GM23338 (cell line): ENCODE measurements at regions not wholly inside any gene's neighbourhood (a gene's known extent, or its start where the extent isn't known, plus 50 kb on each side); places are given as distances from the start of the nearest gene placed in this dataset.

Experiments used
- ATAC-seq: fragments of 200-7000 bp; cut with Tn5 transposase; 3 replicates; pipeline ENCODE4 v1.9.1; 2020
- DNase-seq: peaks from one replicate; pipeline ENCODE4 v3.0.0-alpha.2; 2015; ENCODE audit warnings: low spot score
- H2AFZ ChIP-seq: fragments of 200-600 bp; sonication (generic); 2 replicates; pipeline ENCODE4 v1.8.0; 2016; ENCODE audit warnings: antibody characterized with exemption, mild to moderate bottlenecking, moderate library complexity
- H3F3A ChIP-seq: fragments of 200-600 bp; sonication (generic); replicated peaks from 2 replicates; pipeline ENCODE4 v1.8.0; 2017; ENCODE audit warnings: antibody characterized with exemption, mixed run types, low read depth
- H3K27ac ChIP-seq: fragments of 200-600 bp; sonication (generic); 2 replicates; pipeline ENCODE4 v1.6.1; 2016; ENCODE audit warnings: low read depth
- H3K27me3 ChIP-seq: fragments of 200-600 bp; sonication (generic); 2 replicates; pipeline ENCODE4 v1.8.0; 2016; ENCODE audit warnings: mild to moderate bottlenecking, mixed run types, moderate library complexity; ENCODE audit not compliant: insufficient read depth
- H3K36me3 ChIP-seq: fragments of 200-600 bp; sonication (generic); 2 replicates; pipeline ENCODE4 v1.8.0; 2016; ENCODE audit warnings: mild to moderate bottlenecking; ENCODE audit not compliant: insufficient read depth
- H3K4me1 ChIP-seq: fragments of 200-600 bp; sonication (generic); 2 replicates; pipeline ENCODE4 v1.8.0; 2016; ENCODE audit warnings: mild to moderate bottlenecking, moderate library complexity; ENCODE audit not compliant: insufficient read depth
- H3K4me2 ChIP-seq: fragments of 200-600 bp; sonication (generic); 2 replicates; pipeline ENCODE4 v1.7.1; 2017; ENCODE audit warnings: mixed run types
- H3K4me3 ChIP-seq: fragments of 200-600 bp; sonication (generic); 2 replicates; pipeline ENCODE4 v1.6.1; 2016; ENCODE audit warnings: mixed run types
- H3K79me2 ChIP-seq: fragments of 200-600 bp; sonication (generic); replicated peaks from 2 replicates; pipeline ENCODE4 v1.8.0; 2017; ENCODE audit warnings: mild to moderate bottlenecking; ENCODE audit not compliant: insufficient read depth
- H3K9me2 ChIP-seq: fragments of 200-600 bp; sonication (generic); 2 replicates; pipeline ENCODE4 v1.8.0; 2017; ENCODE audit not compliant: insufficient read depth
- H4K20me1 ChIP-seq: fragments of 200-600 bp; sonication (generic); replicated peaks from 2 replicates; pipeline ENCODE4 v1.8.0; 2017; ENCODE audit warnings: mild to moderate bottlenecking; ENCODE audit not compliant: insufficient read depth
- H3K27ac Mint-ChIP-seq: 2 replicates; pipeline ENCODE4 v1.8.0; 2020; ENCODE audit warnings: inconsistent platforms, mild to moderate bottlenecking, moderate library complexity, mixed read lengths
- H3K27me3 Mint-ChIP-seq: 3 replicates; pipeline ENCODE4 v1.8.0; 2022; ENCODE audit warnings: low read depth, mild to moderate bottlenecking, moderate library complexity, mixed read lengths, inconsistent platforms; ENCODE audit not compliant: insufficient read depth, poor library complexity
- H3K36me3 Mint-ChIP-seq: 3 replicates; pipeline ENCODE4 v1.8.0; 2021; ENCODE audit warnings: low read depth, mild to moderate bottlenecking, inconsistent platforms, moderate library complexity, mixed read lengths
- H3K4me1 Mint-ChIP-seq: 3 replicates; pipeline ENCODE4 v1.8.0; 2020; ENCODE audit warnings: mild to moderate bottlenecking, inconsistent platforms, mixed read lengths
- H3K4me3 Mint-ChIP-seq: 3 replicates; pipeline ENCODE4 v1.8.0; 2021; ENCODE audit warnings: moderate library complexity, mild to moderate bottlenecking, inconsistent platforms, mixed read lengths
- H3K9me3 Mint-ChIP-seq: 3 replicates; pipeline ENCODE4 v1.8.0; 2020; ENCODE audit warnings: moderate library complexity, mild to moderate bottlenecking, inconsistent platforms, mixed read lengths
- CREB1 ChIP-seq: fragments of 250-450 bp; sonication (Bioruptor Pico); IDR thresholded peaks from 2 replicates; pipeline ENCODE4 v1.5.0; 2020; ENCODE audit warnings: low read depth, mild to moderate bottlenecking, moderate library complexity
- CTCF ChIP-seq, 2 experiments: fragments of 200-600 bp in 1 of 2; sonication (generic) in 1 of 2; conservative IDR thresholded peaks; 2 replicates each; pipeline versions ENCODE4 v1.5.1 to v1.6.1; 2016 to 2017; ENCODE audit warnings: antibody characterized with exemption in 2 of 2, low read depth in 2 of 2, mild to moderate bottlenecking in 2 of 2, moderate library complexity in 1 of 2
- ETS1 ChIP-seq: IDR thresholded peaks from 2 replicates; pipeline ENCODE4 v1.6.1; 2016; ENCODE audit warnings: antibody characterized with exemption
- EZH2 ChIP-seq: fragments of 200-600 bp; sonication (generic); IDR thresholded peaks from one replicate; pipeline ENCODE4 v1.8.0; 2017; ENCODE audit warnings: antibody characterized with exemption, mild to moderate bottlenecking, low read depth; ENCODE audit not compliant: unreplicated experiment
- EZH2phosphoT487 ChIP-seq: fragments of 200-600 bp; sonication (generic); IDR thresholded peaks from one replicate; pipeline ENCODE4 v1.8.1; 2018; ENCODE audit warnings: antibody characterized with exemption; ENCODE audit not compliant: unreplicated experiment
- JUNB ChIP-seq: IDR thresholded peaks from one replicate; pipeline ENCODE4 v1.6.1; 2016; ENCODE audit warnings: antibody characterized with exemption; ENCODE audit not compliant: unreplicated experiment
- NANOG ChIP-seq: IDR thresholded peaks from 2 replicates; pipeline ENCODE4 v1.6.1; 2016; ENCODE audit warnings: antibody characterized with exemption, borderline replicate concordance
- POLR2AphosphoS5 ChIP-seq: IDR thresholded peaks from 2 replicates; pipeline ENCODE4 v1.6.1; 2016; ENCODE audit warnings: antibody characterized with exemption, low read depth
- REST ChIP-seq: IDR thresholded peaks from one replicate; pipeline ENCODE4 v1.6.1; 2018; ENCODE audit warnings: antibody characterized with exemption; ENCODE audit not compliant: unreplicated experiment
- STAT1 ChIP-seq: IDR thresholded peaks from one replicate; pipeline ENCODE4 v1.6.1; 2016; ENCODE audit warnings: antibody characterized with exemption; ENCODE audit not compliant: unreplicated experiment
- ZNF114 ChIP-seq: fragments of 250-450 bp; sonication (Bioruptor Pico); IDR thresholded peaks from 2 replicates; pipeline ENCODE4 v1.5.0; 2020; ENCODE audit warnings: mild to moderate bottlenecking, moderate library complexity
- ZNF331 ChIP-seq: fragments of 250-450 bp; sonication (Bioruptor Pico); IDR thresholded peaks from 2 replicates; pipeline ENCODE4 v1.5.0; 2020; ENCODE audit warnings: low read depth, mild to moderate bottlenecking, moderate library complexity
- ZNF462 ChIP-seq: fragments of 250-450 bp; sonication (Bioruptor Pico); IDR thresholded peaks from 2 replicates; pipeline ENCODE4 v1.5.0; 2020; ENCODE audit warnings: mild to moderate bottlenecking, moderate library complexity

GRCh38 chr9:21751998-21752397, 50.4 kb upstream of the MTAP start:
- H3K4me1 Mint-ChIP-seq, result peaks cover 6% of the 10 kb centered on the region; the same call in 2 of the 3 replicates
- H3K36me3 ChIP-seq, result no peaks in the 10 kb centered on the region
- H3K4me1 ChIP-seq, result 0 out of 2 replicates have a peak, but pooled peaks cover 6% of the 10 kb centered on the region
- ATAC-seq, result peak; percentile 98
- no peak overlapping the region for H3K27ac ChIP-seq
- H3K36me3 Mint-ChIP-seq, result no peaks in the 10 kb centered on the region
- no peaks in the 10 kb centered on the region for H3K9me2 ChIP-seq
- H3K27ac Mint-ChIP-seq, result no peak overlapping the region
- H3K4me3 Mint-ChIP-seq, result no peak overlapping the region
- H3F3A ChIP-seq, result no peaks in the 10 kb centered on the region
- H3K4me2 ChIP-seq, result no peak overlapping the region
- TF ChIP-seq CREB1 (CRISPR knock-in tag) (no peak), JUNB (no peak), POLR2AphosphoS5 (peak; percentile 77), ZNF114 (CRISPR knock-in tag) (no peak), ZNF331 (no peak), NANOG (peak; percentile 89), ETS1 (0 out of 2 replicates have a peak, but pooled peaks have one; percentile 17), CTCF (conservative IDR thresholded peaks at IDR 0.05; ENCODE audit: low read depth in 2 of 2) (no peak), EZH2 (no peak), ZNF462 (CRISPR knock-in tag) (no peak), REST (no peak), EZH2phosphoT487 (no peak), STAT1 (no peak)
- H3K4me3 ChIP-seq, result no peak overlapping the region
- peaks cover 27% of the 10 kb centered on the region for H4K20me1 ChIP-seq
- peak; percentile 78 for DNase-seq
- H3K27me3 Mint-ChIP-seq, result peaks cover 95% of the 10 kb centered on the region
- H3K27me3 ChIP-seq, result peaks cover 100% of the 10 kb centered on the region
- no peak overlapping the region for H2AFZ ChIP-seq
- H3K79me2 ChIP-seq, result no peaks in the 10 kb centered on the region
- no peaks in the 10 kb centered on the region; the same call in 2 of the 3 replicates for H3K9me3 Mint-ChIP-seq
